ENCODE measurements at regions not wholly inside any gene's neighbourhood (a gene's known extent, or its start where the extent isn't known, plus 50 kb on each side); places are given as distances from the start of the nearest gene placed in this dataset.

GRCh38 chr3:118541796-118542195, 492.9 kb downstream of the IGSF11 start:
- no peak for FAIRE-seq

- no peak for FAIRE-seq
Observed at GRCh38 chr3:118543832-118544231, 490.8 kb downstream of the IGSF11 start.

- FAIRE-seq, result no peak
Observed at GRCh38 chr3:118544458-118544857, 490.2 kb downstream of the IGSF11 start.

- no peak for FAIRE-seq
Observed at GRCh38 chr3:118548434-118548833, 486.2 kb downstream of the IGSF11 start.

- FAIRE-seq, result no peak
Observed at GRCh38 chr3:118550122-118550521, 484.5 kb downstream of the IGSF11 start.

- FAIRE-seq, result no peak
Observed at GRCh38 chr3:118550556-118550955, 484.1 kb downstream of the IGSF11 start.

GRCh38 chr3:118554148-118554838, 480.4 kb downstream of the IGSF11 start:
- no peak for FAIRE-seq

- no peak for FAIRE-seq
Observed at GRCh38 chr3:118556983-118557382, 477.7 kb downstream of the IGSF11 start.

- no peak for FAIRE-seq
Observed at GRCh38 chr3:118557513-118557912, 477.1 kb downstream of the IGSF11 start.

- no peak for FAIRE-seq
Observed at GRCh38 chr3:118559286-118559685, 475.4 kb downstream of the IGSF11 start.

GRCh38 chr3:118564800-118565199, 469.8 kb downstream of the IGSF11 start:
- FAIRE-seq, result no peak

GRCh38 chr3:118573912-118574311, 460.7 kb downstream of the IGSF11 start:
- no peak for FAIRE-seq

- FAIRE-seq, result no peak
Observed at GRCh38 chr3:118577055-118577777, 457.4 kb downstream of the IGSF11 start.

GRCh38 chr3:118578559-118578958, 456.1 kb downstream of the IGSF11 start:
- no peak for FAIRE-seq

GRCh38 chr3:118587037-118587741, 447.5 kb downstream of the IGSF11 start:
- no peak for FAIRE-seq

GRCh38 chr3:118587847-118588246, 446.8 kb downstream of the IGSF11 start:
- no peak for FAIRE-seq

GRCh38 chr3:118593277-118593670, 441.4 kb downstream of the IGSF11 start:
- FAIRE-seq, result no peak

- FAIRE-seq, result no peak
Observed at GRCh38 chr3:118597184-118597583, 437.5 kb downstream of the IGSF11 start.

- no peak for FAIRE-seq
Observed at GRCh38 chr3:118607915-118608820, 426.5 kb downstream of the IGSF11 start.

GRCh38 chr3:118618247-118619040, 416.2 kb downstream of the IGSF11 start:
- no peak for FAIRE-seq

- no peak for FAIRE-seq
Observed at GRCh38 chr3:118626453-118626852, 408.2 kb downstream of the IGSF11 start.

All from colon (tissue), 2 donors.